ENCODE measurements at regions not wholly inside any gene's neighbourhood (a gene's known extent, or its start where the extent isn't known, plus 50 kb on each side); places are given as distances from the start of the nearest gene placed in this dataset.
"Not testable (repeated sequence)": the region's sequence is repeated elsewhere in the genome, so short reads cannot be mapped to it uniquely, and the experiment has no call there.

GRCh38 chr3:177405191-177405672, 207.9 kb upstream of the TBL1XR1 start:
- no peak for DNase-seq

- peak; percentile 50 for DNase-seq
Measured at GRCh38 chr3:177410730-177411129, 213.4 kb upstream of the TBL1XR1 start.

GRCh38 chr3:177411201-177411600, 213.9 kb upstream of the TBL1XR1 start:
- no peak for DNase-seq

- not testable (repeated sequence) for DNase-seq
Measured at GRCh38 chr3:177412677-177413170, 215.4 kb upstream of the TBL1XR1 start.

- no peak for DNase-seq
Measured at GRCh38 chr3:177414093-177414492, 216.8 kb upstream of the TBL1XR1 start.

- no peak for DNase-seq
Measured at GRCh38 chr3:177418787-177419186, 221.5 kb upstream of the TBL1XR1 start.

GRCh38 chr3:177419904-177420601, 222.8 kb upstream of the TBL1XR1 start:
- no peak for DNase-seq

GRCh38 chr3:177420651-177421480, 223.6 kb upstream of the TBL1XR1 start:
- DNase-seq = no peak

- no peak for DNase-seq
Measured at GRCh38 chr3:177421481-177421785, 224.2 kb upstream of the TBL1XR1 start.

- DNase-seq = no peak
Measured at GRCh38 chr3:177424521-177424920, 227.2 kb upstream of the TBL1XR1 start.

- DNase-seq = no peak
Measured at GRCh38 chr3:177425042-177425441, 227.8 kb upstream of the TBL1XR1 start.

GRCh38 chr3:177426106-177426877, 229.0 kb upstream of the TBL1XR1 start:
- peak; percentile 55 for DNase-seq

GRCh38 chr3:177426878-177427495, 229.7 kb upstream of the TBL1XR1 start:
- no peak for DNase-seq

- DNase-seq = no peak
Measured at GRCh38 chr3:177427540-177427939, 230.3 kb upstream of the TBL1XR1 start.

- DNase-seq = no peak
Measured at GRCh38 chr3:177429079-177429478, 231.8 kb upstream of the TBL1XR1 start.

- DNase-seq = no peak
Measured at GRCh38 chr3:177429771-177430170, 232.5 kb upstream of the TBL1XR1 start.

- DNase-seq = no peak
Measured at GRCh38 chr3:177430653-177431052, 233.4 kb upstream of the TBL1XR1 start.

GRCh38 chr3:177431525-177432176, 234.4 kb upstream of the TBL1XR1 start:
- DNase-seq = peak; percentile 63

GRCh38 chr3:177435301-177435700, 238.0 kb upstream of the TBL1XR1 start:
- no peak for DNase-seq

- no peak for DNase-seq
Measured at GRCh38 chr3:177437513-177438337, 240.4 kb upstream of the TBL1XR1 start.

GRCh38 chr3:177438596-177439220, 241.4 kb upstream of the TBL1XR1 start:
- DNase-seq = no peak

All from hematopoietic multipotent progenitor cell treated with erythropoietin and hydrocortisone succinate and interleukin-3 and kit ligand, for 4 days (in vitro differentiated cells).